ENCODE measurements at regions not wholly inside any gene's neighbourhood (a gene's known extent, or its start where the extent isn't known, plus 50 kb on each side); places are given as distances from the start of the nearest gene placed in this dataset.

- Histone ChIP-seq H3K4me1 (ENCODE audit: low read depth) (no peaks in the 10 kb centered on the region), H3K4me3 (no peak overlapping the region), H3K36me3 (ENCODE audit: low read depth) (no peaks in the 10 kb centered on the region), H3K9me3 (no peaks in the 10 kb centered on the region)
- intact Hi-C loops (cut with DNase I, micrococcal nuclease): no loop called here
- DNase-seq (no peak), ATAC-seq (no peak)
- no peak for TF ChIP-seq CTCF (IDR thresholded peaks at IDR 0.05)
Observed at GRCh38 chr9:126096340-126096739, 230.3 kb upstream of the MVB12B start.

DNA sequence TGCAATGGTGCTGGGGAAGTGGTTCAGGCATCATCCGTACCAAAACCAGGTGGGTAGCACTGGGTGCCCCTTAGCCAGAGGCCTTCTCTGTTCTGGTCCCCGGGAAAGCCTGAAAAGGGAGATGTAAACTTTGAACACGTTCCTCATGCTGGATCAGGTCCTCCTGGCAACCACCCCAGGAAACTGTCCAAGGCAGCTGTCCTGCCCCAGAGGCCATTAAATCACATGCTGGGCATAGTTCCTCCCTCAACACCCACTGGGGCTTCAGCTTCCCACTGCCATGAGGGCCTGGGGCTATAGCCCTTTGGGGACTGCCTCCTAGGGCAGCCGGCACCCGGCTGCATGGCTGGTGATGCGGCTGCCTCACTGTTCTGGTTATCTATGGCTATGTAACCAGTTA lies 228.9 kb upstream of the MVB12B start:
- no peaks in the 10 kb centered on the region for H3K36me3 ChIP-seq (ENCODE audit: low read depth)
- ATAC-seq: no peak

DNA sequence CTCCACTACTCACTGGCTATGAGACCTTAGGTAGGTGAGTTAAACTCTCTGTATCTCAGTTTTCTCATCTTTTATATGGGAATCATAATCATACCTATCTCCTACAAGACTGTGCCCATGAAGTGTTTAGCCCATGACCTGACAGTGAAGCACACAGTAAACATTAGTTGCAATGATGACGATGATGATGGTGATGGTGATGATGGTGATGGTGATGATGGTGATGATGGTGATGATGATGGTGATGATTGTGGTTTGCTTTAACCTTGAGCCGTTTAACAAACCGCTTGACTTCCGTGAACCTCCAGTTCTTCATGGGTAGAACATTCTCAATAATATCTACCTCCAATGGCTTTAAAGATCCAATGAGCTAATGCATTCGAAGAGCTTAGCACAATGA lies 220.2 kb upstream of the MVB12B start:
- no peaks in the 10 kb centered on the region for H3K9me3 ChIP-seq
- H3K4me1 ChIP-seq (ENCODE audit: low read depth): no peaks in the 10 kb centered on the region
- no peak overlapping the region for H3K4me3 ChIP-seq
- intact Hi-C loops (cut with DNase I, micrococcal nuclease): no loop called here
- DNase-seq (no peak), ATAC-seq (no peak)
- no peak for TF ChIP-seq CTCF (IDR thresholded peaks at IDR 0.05)
- H3K36me3 ChIP-seq (ENCODE audit: low read depth): no peaks in the 10 kb centered on the region

More for the DNA sequence above, 228.9 kb upstream of the MVB12B start:
- DNase-seq: no peak
- Histone ChIP-seq H3K9me3 (no peaks in the 10 kb centered on the region), H3K4me3 (no peak overlapping the region), H3K4me1 (ENCODE audit: low read depth) (no peaks in the 10 kb centered on the region)
- no peak for TF ChIP-seq CTCF (IDR thresholded peaks at IDR 0.05)
- intact Hi-C loops (cut with DNase I, micrococcal nuclease): no loop called here

GRCh38 chr9:126107693-126108092 lies 218.9 kb upstream of the MVB12B start:
- Histone ChIP-seq H3K9me3 (no peaks in the 10 kb centered on the region), H3K4me3 (no peak overlapping the region), H3K36me3 (ENCODE audit: low read depth) (no peaks in the 10 kb centered on the region), H3K4me1 (ENCODE audit: low read depth) (no peaks in the 10 kb centered on the region)
- DNase-seq (no peak), ATAC-seq (no peak)
- intact Hi-C loops (cut with DNase I, micrococcal nuclease): no loop called here
- no peak for TF ChIP-seq CTCF (IDR thresholded peaks at IDR 0.05)

DNA sequence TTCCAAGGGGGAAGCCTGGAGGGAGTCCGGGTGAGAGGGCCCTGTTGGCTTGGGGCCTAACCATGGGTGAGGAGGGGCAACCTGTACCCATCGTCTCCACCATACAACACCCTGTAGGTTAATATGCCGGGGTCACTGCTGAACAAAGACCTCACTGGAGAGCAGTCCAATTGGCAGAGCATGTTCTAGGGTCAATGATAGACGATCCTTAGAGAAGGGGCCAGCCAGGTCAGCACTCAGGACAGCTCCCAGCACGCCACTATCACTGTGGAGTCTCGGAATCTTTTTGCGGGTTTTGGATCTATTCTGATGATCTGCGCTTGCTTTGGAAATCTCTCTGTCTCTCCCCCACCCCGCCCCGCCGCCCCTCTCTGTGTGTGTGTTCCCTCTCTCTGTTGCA lies 218.4 kb upstream of the MVB12B start:
- no peak overlapping the region for H3K4me3 ChIP-seq
- intact Hi-C loops (cut with DNase I, micrococcal nuclease): no loop called here
- no peak for TF ChIP-seq CTCF (IDR thresholded peaks at IDR 0.05)
- ATAC-seq (no peak), DNase-seq (no peak)
- H3K9me3 ChIP-seq: no peaks in the 10 kb centered on the region
- H3K36me3 ChIP-seq (ENCODE audit: low read depth): no peaks in the 10 kb centered on the region
- no peaks in the 10 kb centered on the region for H3K4me1 ChIP-seq (ENCODE audit: low read depth)

GRCh38 chr9:126109575-126109974 lies 217.1 kb upstream of the MVB12B start:
- intact Hi-C loops (cut with DNase I, micrococcal nuclease): no loop called here
- H3K4me3 ChIP-seq: no peak overlapping the region
- H3K9me3 ChIP-seq: no peaks in the 10 kb centered on the region
- no peaks in the 10 kb centered on the region for H3K4me1 ChIP-seq (ENCODE audit: low read depth)
- no peaks in the 10 kb centered on the region for H3K36me3 ChIP-seq (ENCODE audit: low read depth)
- DNase-seq (no peak), ATAC-seq (no peak)
- TF ChIP-seq CTCF (IDR thresholded peaks at IDR 0.05): no peak

All from mucosa of descending colon (tissue), 3 donors.